MCF 10A (cell line): ENCODE measurements at regions not wholly inside any gene's neighbourhood (a gene's known extent, or its start where the extent isn't known, plus 50 kb on each side); places are given as distances from the start of the nearest gene placed in this dataset.
"Not testable (repeated sequence)": the region's sequence is repeated elsewhere in the genome, so short reads cannot be mapped to it uniquely, and the experiment has no call there.

Experiments used
- BruUV-seq: library from RNA; stranded (reverse); fragments of 400-500 nt; replicated peaks from 2 replicates; lab custom pipeline; 2021; lab: Mats Ljungman, UMichigan
- CTCF ChIA-PET: fragments of 300-600 bp; sonication (Branson Sonifier 250); formaldehyde crosslinking; extraction: SDS; loops from one replicate; lab custom pipeline; 2021; ENCODE audit warnings: antibody characterized with exemption, inconsistent platforms; lab: Yijun Ruan, JAX
- POLR2A ChIA-PET: fragments of 300-600, 350-650 bp; sonication (Branson Sonifier 250); formaldehyde crosslinking; extraction: SDS; loops from one replicate; lab custom pipeline; 2020; ENCODE audit warnings: antibody characterized with exemption, inconsistent platforms; lab: Yijun Ruan, JAX
- DNase-seq: peaks from one replicate; pipeline ENCODE4 v3.0.0-alpha.2; 2018; ENCODE audit not compliant: unreplicated experiment
- H3K27ac Mint-ChIP-seq: one replicate; pipeline ENCODE4 v1.8.0; 2022; ENCODE audit warnings: mild to moderate bottlenecking, low read depth, mixed read lengths; ENCODE audit not compliant: unreplicated experiment
- H3K27me3 Mint-ChIP-seq: one replicate; pipeline ENCODE4 v1.8.0; 2022; ENCODE audit warnings: mixed read lengths; ENCODE audit not compliant: insufficient read depth, unreplicated experiment
- H3K36me3 Mint-ChIP-seq: one replicate; pipeline ENCODE4 v1.8.0; 2022; ENCODE audit warnings: mild to moderate bottlenecking, moderate library complexity, mixed read lengths; ENCODE audit not compliant: insufficient read depth, unreplicated experiment
- H3K4me1 Mint-ChIP-seq: one replicate; pipeline ENCODE4 v1.8.0; 2022; ENCODE audit warnings: mixed read lengths; ENCODE audit not compliant: insufficient read depth, unreplicated experiment
- H3K4me3 Mint-ChIP-seq: one replicate; pipeline ENCODE4 v1.8.0; 2022; ENCODE audit warnings: mild to moderate bottlenecking, moderate library complexity, mixed read lengths; ENCODE audit not compliant: unreplicated experiment
- H3K9me3 Mint-ChIP-seq: one replicate; pipeline ENCODE4 v1.8.0; 2022; ENCODE audit warnings: mixed read lengths; ENCODE audit not compliant: unreplicated experiment
- intact Hi-C: fragments of 100-400 bp; cut with micrococcal nuclease; formaldehyde crosslinking; loops from 2 replicates; pipeline ENCODE4 v1.14.1; 2022
- TF ChIP-seq, protein P1 (sequence below): fragments of 200-600 bp; IDR thresholded peaks from one replicate; pipeline ENCODE4 v1.8.0; 2022; ENCODE audit warnings: antibody characterized with exemption, mild to moderate bottlenecking; ENCODE audit not compliant: unreplicated experiment

DNA sequence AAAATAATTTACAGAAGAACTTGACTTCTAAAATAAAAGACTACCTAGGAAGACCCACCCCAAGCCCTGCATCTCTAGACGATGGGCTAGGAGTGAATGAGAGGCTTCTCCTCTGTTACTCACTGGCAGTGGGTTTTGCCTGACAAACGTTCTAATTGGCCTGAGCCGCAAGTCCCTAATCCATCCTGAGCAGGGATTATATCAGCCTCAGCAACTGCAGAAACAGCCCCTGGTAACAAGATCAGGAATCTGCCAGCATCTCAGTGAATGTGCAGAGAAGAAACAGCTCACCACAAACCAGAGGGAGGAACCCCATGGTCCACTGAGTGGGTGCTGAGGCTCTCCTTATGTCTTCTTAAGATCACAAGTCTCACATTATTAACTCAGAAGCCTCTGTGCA is 240.6 kb downstream of the BRINP2 start:
- Mint-ChIP-seq H3K4me3 (no peak overlapping the region), H3K27me3 (peaks cover 35% of the 10 kb centered on the region), H3K4me1 (no peaks in the 10 kb centered on the region), H3K9me3 (peaks cover 17% of the 10 kb centered on the region), H3K27ac (no peak overlapping the region), H3K36me3 (no peaks in the 10 kb centered on the region)
- BruUV-seq = no TSS peak
- TF ChIP-seq, protein P1, sequence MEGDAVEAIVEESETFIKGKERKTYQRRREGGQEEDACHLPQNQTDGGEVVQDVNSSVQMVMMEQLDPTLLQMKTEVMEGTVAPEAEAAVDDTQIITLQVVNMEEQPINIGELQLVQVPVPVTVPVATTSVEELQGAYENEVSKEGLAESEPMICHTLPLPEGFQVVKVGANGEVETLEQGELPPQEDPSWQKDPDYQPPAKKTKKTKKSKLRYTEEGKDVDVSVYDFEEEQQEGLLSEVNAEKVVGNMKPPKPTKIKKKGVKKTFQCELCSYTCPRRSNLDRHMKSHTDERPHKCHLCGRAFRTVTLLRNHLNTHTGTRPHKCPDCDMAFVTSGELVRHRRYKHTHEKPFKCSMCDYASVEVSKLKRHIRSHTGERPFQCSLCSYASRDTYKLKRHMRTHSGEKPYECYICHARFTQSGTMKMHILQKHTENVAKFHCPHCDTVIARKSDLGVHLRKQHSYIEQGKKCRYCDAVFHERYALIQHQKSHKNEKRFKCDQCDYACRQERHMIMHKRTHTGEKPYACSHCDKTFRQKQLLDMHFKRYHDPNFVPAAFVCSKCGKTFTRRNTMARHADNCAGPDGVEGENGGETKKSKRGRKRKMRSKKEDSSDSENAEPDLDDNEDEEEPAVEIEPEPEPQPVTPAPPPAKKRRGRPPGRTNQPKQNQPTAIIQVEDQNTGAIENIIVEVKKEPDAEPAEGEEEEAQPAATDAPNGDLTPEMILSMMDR = no peak
- CTCF ChIA-PET = no interaction called here
- POLR2A ChIA-PET = no interaction called here
- no peak for DNase-seq
- intact Hi-C loops = no loop called here

DNA sequence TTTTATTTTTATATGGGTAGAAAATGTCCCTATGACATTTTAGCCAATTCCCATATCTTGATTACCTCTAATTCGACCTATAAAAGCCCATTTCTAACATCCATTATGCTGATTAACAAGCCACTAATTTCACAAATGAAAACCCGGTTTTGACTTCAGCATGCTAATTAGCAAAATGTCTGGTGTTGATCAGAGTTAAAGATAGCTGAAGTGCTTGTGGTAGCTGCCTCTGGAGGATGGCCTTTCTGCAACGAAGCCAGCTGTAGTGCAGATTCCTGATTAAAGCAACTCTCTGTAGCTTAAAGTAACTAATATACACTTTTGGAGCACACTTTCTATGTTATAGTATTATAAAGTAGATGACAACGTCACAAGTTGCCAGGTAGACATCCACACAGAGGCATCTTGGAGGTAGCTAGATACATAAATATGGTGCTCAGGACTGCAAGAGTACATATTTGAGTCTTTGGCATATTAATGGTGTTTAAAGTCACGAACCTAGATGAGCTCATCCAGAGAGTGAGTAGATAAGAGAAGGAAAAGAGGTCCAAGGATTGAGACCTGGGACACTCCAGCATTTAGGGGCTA is 239.5 kb downstream of the BRINP2 start:
- Mint-ChIP-seq H3K27ac (no peak overlapping the region), H3K36me3 (no peaks in the 10 kb centered on the region), H3K4me1 (no peaks in the 10 kb centered on the region), H3K4me3 (no peak overlapping the region), H3K27me3 (peaks cover 35% of the 10 kb centered on the region), H3K9me3 (peaks cover 17% of the 10 kb centered on the region)
- TF ChIP-seq, protein P1 = no peak
- BruUV-seq = no TSS peak
- no peak for DNase-seq
- intact Hi-C loops = no loop called here
- ChIA-PET CTCF (interaction anchor here (0.6 to 0.7 kb wide), 2 partner anchors 512 to 1034 kb away, joined by 3 read pairs; no protein-coding TSS in a partner anchor), POLR2A (no interaction called here)

DNA sequence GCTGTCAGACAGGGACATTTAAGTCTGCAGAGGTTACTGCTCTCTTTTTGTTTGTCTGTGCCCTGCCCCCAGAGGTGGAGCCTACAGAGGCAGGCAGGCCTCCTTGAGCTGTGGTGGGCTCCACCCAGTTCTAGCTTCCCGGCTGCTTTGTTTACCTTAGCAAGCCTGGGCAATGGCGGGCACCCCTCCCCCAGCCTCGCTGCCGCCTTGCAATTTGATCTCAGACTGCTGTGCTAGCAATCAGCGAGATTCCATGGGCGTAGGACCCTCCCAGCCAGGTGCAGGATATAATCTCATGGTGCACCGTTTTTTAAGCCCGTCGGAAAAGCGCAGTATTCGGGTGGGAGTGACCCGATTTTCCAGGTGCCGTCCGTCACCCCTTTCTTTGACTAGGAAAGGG is 235.6 kb downstream of the BRINP2 start:
- POLR2A ChIA-PET, H3K4me1 Mint-ChIP-seq, BruUV-seq, H3K27ac Mint-ChIP-seq, H3K4me3 Mint-ChIP-seq, intact Hi-C loops, DNase-seq, H3K36me3 Mint-ChIP-seq: not testable (repeated sequence)
- peaks cover 13% of the 10 kb centered on the region for H3K27me3 Mint-ChIP-seq
- H3K9me3 Mint-ChIP-seq = peaks cover 17% of the 10 kb centered on the region
- CTCF ChIA-PET = interaction anchor here (1.7 kb wide), 1 partner anchor 374 kb away, joined by 6 read pairs; no protein-coding TSS in a partner anchor

DNA sequence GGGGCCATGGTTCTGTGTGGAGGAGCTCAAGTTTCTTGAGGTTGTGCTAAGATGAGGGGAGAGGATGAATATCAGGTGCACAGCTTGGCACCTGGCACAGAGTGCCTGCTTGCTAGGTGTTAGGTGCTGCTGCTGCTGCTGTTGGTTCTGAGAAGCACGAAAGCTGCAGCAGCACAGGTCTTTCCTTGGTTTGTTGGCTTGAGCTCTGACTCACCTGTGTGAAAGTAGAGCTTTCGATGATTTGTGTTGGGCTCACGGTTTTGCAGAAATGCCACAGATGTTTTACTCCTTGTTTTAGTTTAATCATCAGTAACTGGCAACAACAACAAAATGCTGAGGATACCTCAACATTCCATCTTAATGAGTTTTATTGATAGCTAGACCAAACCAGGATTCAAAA is 221.6 kb downstream of the BRINP2 start:
- peaks cover 6% of the 10 kb centered on the region for H3K4me1 Mint-ChIP-seq
- H3K27ac Mint-ChIP-seq = no peak overlapping the region
- no peaks in the 10 kb centered on the region for H3K36me3 Mint-ChIP-seq
- ChIA-PET POLR2A (no interaction called here), CTCF (interaction anchor here (0.9 kb wide), 1 partner anchor 521 kb away, joined by 3 read pairs; no protein-coding TSS in a partner anchor)
- TF ChIP-seq, protein P1 = no peak
- H3K4me3 Mint-ChIP-seq = no peak overlapping the region
- intact Hi-C loops = no loop called here
- peak; percentile 14 for DNase-seq
- H3K9me3 Mint-ChIP-seq = peaks cover 8% of the 10 kb centered on the region
- no peaks in the 10 kb centered on the region for H3K27me3 Mint-ChIP-seq
- BruUV-seq = no TSS peak
